Activated CD4-positive, alpha-beta T cell treated with anti-CD3 and anti-CD28 coated beads, Interleukin-10, Interleukin-2, amounts not matched to agents 100 ng/mL and 50 ng/mL, durations not matched to agents 16 hours and 8 hours (primary cell): ENCODE measurements at regions not wholly inside any gene's neighbourhood (a gene's known extent, or its start where the extent isn't known, plus 50 kb on each side); places are given as distances from the start of the nearest gene placed in this dataset.
"Not testable (repeated sequence)": the region's sequence is repeated elsewhere in the genome, so short reads cannot be mapped to it uniquely, and the experiment has no call there.

Experiments
- DNase-seq: peaks from one replicate; pipeline ENCODE4 v3.0.0-alpha.2; 2020

DNA sequence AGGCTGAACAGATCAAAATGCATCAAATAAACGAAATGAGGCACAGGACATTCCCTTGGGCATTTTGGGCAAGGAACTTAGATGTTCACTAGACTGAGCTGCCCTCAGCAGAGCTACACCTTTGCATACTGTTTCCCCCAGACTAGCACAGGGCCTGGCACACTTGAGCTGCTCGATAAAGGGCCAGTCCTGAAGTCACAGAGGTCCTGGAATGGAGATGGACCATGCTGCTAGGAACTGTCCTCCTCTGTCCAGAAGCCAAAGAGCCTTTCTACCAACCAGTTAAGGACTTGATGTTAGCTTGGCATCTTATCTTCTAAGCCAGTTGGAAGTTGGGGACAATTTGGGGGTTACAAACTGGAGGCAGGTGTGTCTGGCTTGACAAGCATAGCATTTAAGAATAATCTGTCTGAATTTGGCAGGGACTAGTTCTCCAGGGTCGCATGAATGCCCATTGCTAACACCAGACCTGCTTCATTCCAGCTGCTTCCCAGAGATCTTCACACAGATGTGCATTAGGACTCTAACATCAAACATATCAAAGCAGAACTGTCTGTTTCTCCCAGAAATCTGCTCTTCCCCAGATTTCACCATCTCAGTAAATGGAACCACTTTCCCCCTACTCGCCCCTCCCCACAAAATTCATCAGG is 152.2 kb upstream of the PDE1C start:
- DNase-seq: no peak

DNA sequence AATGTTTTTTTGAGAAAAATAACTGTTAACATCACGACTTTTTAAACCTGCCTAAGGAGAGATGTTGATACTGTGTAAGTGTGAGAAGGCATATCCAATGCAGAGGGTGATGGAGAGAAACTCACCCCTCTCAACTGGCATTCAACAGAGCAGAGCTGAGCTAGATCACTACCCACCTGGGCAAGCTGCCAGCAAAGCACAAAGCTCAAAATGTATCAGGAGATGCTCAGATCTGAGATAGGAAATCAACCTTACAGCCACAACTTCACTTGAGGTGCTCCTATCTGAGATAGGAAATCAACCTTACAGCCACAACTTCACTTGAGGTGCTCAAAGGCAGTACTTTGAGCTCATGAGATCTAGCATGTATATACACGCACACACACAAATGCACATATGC is 151.5 kb upstream of the PDE1C start:
- DNase-seq: no peak

DNA sequence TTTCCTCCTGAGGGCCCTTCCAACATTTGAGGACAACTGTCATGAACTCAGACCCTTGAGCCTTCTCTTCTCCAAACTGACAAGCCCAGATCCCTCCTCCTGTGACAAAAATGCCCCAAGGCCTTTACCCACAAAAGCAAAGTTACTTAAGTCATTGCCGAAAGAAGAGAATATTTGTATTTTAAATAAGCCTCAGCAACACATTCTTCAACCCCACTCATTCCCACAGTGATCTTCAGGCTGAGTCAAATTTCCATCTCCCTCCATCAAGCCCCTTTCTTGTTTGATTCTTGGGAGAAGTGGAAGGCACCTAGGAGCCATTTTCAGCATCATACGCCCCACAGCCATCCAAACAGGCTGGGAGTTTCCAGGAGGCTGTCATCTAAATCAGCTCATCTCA is 150.8 kb upstream of the PDE1C start:
- DNase-seq: no peak

DNA sequence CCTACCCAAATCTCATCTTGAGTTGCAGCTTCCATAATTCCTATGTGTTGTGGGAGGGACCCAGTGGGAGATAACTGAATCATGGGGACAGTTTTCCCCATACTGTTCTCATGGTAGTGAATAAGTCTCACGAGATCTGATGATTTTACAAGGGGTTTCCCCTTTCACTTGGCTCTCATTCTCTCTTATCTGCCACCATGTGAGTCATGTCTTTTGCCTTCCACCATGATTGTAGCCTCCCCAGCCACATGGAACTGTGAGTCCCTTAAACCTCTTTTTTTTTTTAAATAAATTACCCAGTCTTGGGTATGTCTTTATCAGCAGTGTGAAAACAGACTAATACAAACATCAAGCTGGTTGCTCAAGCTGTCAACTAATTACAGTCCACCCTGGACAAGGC is 149.6 kb upstream of the PDE1C start:
- not testable (repeated sequence) for DNase-seq

DNA sequence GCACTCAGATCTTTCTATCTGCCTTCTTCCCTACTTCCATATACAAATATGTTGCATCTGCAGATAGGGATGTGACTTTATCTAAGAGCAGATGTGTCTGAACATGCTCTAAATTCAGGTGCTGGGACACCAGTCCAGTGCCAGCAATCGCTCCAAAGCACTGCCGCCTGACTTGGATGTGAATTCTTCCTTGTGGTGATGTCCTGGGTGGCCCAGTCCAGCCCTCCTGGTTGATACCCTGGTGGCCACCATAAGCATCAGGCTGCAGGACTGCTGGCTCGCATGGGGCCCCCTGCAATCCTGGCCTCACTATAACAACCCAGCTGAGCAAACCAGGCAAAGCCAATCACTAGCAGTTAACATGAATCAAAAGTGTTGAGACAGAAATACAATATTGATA is 149.2 kb upstream of the PDE1C start:
- no peak for DNase-seq

DNA sequence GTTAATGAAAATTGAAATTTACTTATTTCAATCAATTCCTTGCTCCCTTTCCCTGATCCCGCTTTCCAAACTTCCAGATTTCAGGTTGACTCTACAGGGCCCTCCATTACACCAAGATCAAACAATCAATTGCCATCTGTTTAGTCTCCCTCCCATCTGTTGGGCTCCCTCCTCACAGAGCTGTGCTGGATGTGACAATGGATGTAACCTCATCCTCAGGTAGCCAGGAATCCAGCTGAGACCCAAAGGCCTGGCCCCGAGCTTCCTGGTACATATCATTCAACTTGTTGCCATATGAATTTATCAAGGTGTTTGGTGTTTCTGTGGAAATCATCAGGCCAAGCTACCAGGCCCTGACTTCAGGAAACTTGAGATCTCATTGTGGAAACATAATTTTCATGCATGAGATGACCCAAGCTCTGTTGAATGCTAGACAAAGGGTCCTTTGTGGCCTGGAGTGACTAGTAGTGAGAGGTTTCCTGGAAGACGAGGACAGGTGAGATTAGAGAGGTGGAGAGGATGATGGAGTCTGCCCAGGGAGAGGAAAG is 148.6 kb upstream of the PDE1C start:
- DNase-seq: no peak

DNA sequence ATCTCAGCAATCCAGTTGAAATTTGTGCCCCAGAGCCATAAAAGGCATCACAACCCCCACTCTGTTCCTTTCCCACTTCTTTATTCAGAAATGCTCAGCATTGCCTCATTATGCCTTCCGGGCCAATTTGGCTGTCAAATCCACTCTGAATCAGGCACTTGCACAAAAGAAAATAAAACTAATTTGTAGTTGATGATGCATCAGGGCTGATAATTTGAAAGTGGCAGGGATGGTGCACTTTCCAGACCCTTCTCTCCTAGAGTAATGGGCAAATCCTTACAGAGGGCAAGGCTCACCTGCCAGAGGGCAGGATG is 147.9 kb upstream of the PDE1C start:
- DNase-seq: no peak

DNA sequence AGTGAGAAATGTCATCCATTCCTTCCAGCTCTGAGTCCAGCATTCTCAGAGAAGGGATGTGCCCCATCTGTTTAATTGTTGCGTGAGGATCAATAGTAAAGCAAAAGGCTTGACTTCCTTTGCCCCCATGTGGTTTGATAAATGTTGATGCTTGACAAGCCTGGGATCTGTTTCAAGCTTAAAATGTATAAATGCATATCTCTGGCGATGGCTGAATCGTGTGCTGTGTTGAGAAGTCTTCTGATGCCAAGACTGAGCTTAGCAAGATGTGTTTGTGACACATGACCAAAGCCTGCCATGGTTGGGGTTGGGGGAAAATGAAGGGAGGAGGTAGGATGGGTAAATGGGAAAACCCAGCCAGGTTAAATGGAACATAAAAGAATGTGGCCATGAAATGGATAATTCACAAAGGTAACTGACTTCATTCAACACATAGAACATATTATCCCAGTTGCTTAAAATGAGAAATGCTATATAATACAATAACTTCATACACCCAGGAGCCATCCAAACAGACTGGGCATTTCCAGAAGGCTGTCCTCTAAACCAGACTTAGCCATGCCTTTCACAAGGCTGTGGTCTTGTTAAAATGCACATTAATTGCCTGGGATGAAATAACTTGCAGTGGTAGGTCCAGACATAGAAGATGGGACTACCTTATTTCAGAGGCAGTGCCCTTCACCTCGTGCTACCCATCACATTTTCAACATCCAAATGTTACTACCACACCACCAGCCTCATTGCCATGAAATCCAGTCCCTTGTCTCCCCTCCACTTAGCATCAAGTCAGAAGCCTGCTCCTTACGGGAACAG is 147.3 kb upstream of the PDE1C start:
- no peak for DNase-seq

DNA sequence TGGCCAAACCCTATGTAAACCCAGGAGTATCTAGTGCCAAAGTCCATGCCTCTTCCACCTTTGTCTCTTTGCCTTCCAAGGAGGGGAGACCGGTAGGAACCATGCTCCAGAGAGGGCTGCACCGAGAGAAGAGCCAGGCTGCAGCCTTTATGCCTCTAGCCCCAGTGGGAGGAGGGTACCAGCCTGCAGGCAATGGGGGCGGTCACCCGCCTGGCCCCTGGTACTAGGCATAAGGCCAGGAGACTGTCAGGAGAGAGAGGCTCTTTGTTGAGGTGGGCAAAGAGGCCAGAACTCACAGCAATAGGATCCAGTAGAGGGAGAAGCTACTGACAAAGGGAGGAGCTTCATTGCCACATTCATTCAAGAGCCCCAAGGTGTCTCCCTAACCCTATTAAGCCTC is 146.6 kb upstream of the PDE1C start:
- no peak for DNase-seq

DNA sequence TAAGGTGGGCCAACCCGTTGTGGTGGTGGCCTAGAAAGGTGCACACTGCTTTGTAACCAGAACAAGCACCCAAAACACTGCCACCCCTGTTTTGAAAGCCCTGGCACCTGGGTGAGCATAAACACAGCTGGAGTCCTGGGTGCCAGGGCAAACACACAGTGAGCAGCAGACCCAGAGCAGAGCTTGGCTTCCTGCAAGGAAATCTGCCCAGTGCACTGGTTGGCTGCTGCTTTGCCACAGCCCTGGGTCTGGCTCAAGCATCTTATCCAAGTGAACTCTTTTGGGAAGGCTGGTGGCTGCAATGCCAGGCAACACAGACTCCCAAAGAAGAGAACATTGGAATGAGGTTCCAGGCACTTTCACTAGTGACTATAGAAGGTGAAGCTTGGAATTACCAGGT is 145.5 kb upstream of the PDE1C start:
- DNase-seq: no peak

DNA sequence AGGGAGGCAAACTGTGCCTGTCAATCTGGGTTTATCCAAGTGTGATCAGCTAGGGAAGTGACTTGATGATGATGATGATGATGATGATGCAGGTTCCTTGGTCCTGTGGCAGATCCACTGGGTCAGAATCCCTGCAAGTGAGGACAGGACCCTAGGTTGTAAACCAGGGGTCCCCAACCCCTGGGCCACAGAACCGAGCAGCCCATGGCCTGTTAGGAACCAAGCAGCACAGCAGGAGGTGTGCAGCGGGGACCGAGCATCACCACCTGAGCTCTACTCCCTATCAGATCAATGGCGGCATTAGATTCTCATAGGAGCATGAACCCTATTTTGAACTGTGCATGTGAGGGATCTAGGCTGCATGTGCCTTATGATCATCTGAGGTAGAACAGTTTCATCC is 144.7 kb upstream of the PDE1C start:
- no peak for DNase-seq

DNA sequence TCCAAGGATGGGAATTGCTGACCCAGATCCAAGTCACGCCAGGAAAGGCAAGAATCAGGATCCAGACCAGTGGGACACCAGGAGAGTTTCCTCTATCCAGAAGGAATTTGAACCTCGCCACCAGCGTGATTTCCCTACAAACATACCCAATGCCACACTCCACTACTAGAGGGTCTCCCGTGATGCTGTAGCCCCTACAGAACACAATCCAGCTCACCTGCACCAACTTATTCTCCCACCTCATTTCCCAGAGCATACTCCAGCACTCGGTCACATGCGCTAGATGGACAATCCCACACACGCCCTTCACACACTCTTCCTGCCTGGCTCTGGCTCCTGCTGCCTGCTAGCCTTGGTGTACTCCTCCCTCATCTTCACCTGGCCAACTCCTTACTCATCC is 142.1 kb upstream of the PDE1C start:
- DNase-seq: no peak

DNA sequence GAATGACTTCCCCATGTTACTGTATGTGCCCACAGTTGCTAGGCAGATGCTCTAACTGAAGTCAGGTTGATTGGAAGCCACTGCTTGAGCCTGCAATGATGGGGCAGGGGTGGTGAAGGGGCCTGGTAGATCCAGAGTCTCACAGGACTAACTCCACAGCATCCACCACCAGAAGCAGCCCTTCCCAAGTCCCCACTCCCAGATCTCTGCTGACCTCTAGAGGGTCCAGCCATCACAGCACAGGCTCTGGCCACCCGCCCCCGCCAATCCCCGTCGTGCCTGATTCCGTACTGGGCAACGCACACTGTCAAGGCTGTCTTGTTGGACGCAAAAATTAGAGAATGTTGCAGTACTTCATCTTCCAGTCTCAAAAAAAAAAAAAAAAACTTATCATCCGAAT is 136.8 kb upstream of the PDE1C start:
- no peak for DNase-seq

DNA sequence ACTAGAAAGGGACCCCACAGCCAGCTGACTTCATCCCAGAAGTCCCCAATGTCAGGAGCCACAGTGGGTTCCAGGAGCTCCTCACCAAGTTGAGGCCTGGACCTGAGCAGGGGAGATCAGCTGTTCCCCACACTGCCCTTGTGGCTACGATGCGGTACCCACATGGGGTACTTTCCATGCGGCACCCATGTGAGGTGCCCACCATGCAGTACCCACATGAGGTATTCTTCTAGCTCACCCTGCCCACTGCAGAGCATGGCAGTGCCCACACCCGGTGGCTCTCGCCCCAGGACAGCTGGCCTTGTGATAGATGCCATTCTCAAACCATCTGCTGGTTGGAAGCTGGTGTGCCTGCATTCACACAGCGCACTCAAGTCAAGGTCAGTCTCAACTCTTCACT is 136.3 kb upstream of the PDE1C start:
- DNase-seq: no peak

DNA sequence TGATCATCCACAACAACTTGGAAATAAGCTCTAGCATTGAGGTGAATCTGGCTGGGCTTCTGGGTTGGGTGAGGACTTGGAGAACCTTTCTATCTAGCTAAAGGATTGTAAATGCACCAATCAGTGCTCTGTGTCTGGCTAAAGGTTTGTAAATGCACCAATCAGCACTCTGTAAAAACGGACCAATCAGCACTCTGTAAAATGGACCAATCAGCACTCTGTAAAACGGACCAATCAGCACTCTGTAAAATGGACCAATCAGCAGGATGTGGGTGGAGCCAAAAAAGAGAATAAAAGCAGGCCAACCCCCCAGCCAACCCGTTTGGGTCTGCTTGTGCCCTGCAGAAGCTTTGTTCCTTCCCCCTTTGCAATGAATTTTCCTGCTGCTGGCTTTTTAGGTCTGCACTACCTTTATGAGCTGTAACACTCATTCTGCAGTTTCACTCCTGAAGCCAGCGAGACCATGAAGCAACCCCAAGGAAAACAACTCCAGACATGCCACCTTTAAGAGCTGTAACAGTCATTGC is 135.2 kb upstream of the PDE1C start:
- not testable (repeated sequence) for DNase-seq

DNA sequence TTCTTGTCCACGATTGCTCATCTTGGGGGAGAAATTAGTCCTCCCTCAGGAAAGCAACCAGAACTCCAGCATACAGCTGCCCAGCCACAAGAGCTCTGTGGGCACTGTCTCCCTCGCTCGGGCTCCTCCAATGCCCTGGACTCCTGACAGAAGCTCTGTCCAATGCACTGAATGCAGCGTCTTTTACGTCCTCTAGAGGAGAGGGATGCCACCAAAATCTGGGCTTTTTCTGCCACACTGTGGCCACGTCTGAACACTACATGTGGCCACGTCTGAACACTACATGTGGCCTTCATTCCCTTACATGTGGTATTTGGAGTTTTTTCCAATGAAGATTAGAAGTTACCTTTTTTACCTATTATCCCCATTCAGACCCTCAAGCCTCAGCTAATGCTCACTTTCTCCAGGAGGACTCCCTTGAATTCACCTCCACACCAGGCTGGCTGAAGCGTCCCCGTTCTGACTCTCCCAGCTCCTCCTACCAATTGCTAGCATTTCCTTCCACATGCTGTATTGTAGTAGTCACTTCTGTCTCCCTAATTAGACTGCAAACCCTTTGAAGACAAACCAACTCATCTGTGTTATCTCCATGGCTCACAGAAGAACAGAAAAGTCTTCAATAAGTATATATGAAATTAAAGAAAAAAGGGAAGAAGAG is 134.3 kb upstream of the PDE1C start:
- peak; percentile 19 for DNase-seq

DNA sequence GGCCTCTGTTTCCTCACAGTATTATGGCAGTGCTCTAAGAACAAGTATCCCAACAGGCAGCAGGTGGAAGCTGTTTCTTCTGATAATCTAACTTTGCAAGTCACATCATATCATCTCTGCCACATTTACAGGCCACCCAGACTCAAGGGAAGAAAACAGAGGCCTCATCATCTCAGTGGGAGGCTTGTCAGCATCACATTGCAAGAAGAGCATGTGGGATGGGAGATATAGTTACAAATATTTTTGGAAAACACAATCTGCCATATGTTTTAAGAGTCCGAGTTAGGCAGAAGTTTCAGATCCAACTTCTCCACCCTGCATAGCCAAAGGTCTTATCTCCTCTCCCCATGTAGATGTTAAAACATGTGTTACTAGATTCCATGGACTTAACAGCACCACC is 130.4 kb upstream of the PDE1C start:
- no peak for DNase-seq

DNA sequence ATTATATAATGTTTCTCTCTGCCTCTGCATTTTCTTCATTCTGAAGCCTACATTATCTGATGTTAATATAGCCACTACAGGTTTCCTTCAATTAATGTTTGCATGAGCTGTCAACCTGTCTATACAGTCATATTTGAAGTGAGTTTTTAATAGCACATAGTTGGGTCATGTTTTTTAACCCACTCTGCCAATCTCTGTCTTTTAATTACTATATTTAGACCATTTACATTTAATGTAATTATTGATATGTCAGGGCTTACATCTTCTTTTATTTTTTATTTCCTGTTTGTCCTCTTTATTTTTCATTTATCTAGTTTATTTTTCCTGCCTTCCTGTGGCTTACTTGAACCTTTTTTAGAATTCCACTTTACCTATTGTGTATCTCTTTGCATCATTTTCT is 124.3 kb upstream of the PDE1C start:
- DNase-seq: no peak

DNA sequence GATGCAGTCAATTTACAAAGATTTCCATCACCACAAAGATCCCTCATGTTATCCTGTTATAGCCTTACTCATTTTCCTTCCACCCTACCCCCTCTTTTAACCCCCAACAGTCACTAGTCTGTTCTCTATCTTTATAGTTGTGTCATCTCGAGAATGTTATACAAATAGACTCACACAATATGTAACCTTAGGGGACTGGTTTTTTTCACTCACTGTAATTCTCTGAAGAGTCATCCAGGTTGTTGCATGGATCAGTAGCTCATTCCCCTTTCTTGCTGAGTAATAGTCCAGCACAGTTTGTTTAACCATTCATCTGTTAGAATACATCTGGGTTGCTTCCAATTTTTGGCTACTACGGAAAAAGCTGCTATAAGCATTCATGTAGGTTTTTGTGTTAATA is 121.1 kb upstream of the PDE1C start:
- no peak for DNase-seq

DNA sequence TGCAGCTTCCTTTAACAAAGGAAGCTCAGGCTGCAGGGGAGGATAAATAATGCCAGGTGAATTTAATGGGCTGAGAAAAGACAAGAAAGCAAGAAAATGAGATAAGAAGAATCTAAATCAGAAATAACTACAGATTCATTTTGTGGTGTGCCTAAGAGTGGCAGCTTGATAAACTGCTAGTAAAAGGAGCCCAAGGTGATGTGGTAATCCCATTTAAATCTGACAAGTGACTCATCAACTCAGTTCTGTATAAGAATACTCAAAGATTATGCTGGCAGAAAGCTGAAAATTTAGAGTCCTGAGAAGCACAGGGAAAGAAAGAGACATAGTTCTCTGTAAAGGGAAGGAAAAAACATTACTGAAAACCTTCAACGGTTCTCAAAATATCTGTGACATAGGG is 109.4 kb upstream of the PDE1C start:
- no peak for DNase-seq

DNA sequence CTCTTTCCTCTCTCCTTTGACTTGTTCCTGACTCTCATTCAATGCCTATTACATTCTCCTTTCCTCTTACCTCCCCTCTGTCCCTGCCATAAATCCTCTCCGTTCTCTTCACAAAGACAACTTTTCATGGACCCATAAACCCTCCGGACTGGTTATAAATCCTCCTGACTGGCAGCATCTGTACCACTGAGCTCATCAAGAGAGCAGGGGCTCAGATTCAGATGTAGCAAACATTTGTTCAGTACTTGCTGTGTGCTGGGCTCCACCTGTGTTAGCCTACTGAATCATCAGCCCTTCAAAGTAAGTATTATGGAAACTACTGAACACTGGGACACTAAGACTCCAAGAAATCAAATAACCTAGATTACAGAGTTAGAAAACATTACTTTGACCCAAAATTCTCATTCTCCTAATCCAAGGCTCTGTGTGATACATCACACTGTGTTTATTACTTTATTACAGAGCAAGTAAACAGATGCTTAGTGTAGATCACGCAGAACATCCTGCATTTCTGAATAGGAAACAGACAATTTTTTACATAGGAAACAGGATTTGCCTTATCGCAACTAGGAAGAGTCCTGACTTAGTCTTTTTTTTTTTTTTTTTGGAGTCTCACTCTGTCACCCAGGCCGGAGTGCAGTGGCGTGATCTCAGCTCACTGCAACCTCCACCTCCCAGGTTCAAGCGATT is 108.6 kb upstream of the PDE1C start:
- DNase-seq: no peak

DNA sequence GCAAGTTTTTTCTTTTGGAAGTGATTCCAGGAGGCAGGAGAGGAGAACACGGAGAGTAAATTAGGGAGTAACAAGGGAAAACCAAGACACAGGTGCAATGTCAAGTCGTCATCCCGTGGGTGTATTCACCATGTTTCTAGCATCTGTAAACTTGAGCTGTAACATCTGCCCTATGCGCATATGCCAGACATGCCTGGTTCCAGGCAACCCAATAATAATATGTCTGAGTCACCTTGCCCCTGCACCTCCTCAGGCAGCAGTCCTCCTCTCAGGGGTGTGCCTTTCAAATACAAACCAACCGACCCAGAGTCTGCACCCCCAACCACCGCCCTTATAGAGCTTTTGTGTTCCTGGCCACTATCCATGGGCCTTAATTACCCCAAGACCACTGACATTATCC is 107.0 kb upstream of the PDE1C start:
- no peak for DNase-seq

DNA sequence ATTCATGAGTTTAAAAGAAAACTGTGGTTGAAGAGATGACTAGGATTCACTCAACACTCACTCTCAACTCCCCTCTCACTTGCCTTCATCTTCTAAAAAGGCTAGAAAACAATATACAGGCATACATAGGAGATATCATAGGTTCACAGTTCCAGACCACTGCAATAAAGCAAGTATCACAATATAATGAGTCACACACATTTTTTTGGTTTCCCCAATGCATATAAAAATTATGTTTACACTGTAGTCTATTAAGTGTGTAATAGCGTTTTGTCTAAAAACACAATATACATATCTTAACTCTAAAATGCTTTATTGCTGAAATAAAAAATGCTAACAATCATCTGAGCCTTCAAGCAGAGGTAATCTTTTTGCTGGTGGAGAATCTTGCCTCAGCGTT is 104.9 kb upstream of the PDE1C start:
- DNase-seq: no peak
